GM19468 (cell line): ENCODE measurements at regions not wholly inside any gene's neighbourhood (a gene's known extent, or its start where the extent isn't known, plus 50 kb on each side); places are given as distances from the start of the nearest gene placed in this dataset.

ENCODE experiments used
- ATAC-seq: cut with Tn5 transposase; IDR thresholded peaks from one replicate; pipeline ENCODE4 v1.9.1; 2021; ENCODE audit warnings: mild to moderate bottlenecking, moderate library complexity, moderate number of reproducible peaks; ENCODE audit not compliant: unreplicated experiment; ENCODE audit errors: extremely low read depth

- no peak for ATAC-seq
Measured at GRCh38 chr11:19661827-19662226, 50.8 kb upstream of the NAV2 start.

DNA sequence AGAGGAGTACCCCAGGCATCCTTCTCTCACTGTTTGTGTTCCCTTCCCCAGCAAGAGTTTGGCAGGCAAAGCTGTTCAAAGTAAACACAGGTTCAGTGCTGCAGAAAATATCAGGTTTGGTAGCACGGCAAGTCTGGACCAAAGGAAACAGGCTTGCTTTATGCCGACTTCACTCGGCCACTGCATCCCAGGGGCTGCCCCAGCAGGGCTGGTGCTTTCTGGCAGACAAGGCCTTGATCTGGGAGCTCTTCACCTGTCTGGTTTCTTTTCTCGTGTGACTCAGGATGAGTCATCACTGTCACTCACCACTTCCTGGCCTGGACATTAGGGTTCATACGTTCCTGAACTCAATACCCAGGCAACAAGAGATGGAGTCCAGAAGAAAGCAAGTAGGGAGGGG lies 52.6 kb upstream of the NAV2 start:
- peak; percentile 93 for ATAC-seq

DNA sequence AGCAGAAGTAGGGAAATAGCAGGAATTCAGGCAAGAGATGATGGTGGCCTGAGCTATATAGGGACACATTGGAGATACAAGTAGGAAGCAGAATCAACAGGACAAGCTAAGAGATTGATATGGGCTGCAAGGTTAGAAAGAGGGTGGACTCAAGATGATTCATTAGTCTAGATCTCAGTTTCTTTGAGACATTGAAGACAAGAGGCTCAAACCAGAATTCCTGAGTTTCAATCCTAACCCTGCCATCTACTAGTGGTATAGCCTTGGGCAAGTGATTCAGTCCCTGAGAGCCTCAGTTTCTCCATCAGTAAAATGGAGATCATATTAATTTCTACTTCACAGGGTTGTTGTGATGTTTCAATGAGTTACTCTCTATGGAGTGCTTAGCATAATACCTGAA lies 53.1 kb upstream of the NAV2 start:
- no peak for ATAC-seq

- ATAC-seq: no peak
Measured at GRCh38 chr11:19658344-19658743, 54.3 kb upstream of the NAV2 start.

- no peak for ATAC-seq
Measured at GRCh38 chr11:19656140-19656541, 56.5 kb upstream of the NAV2 start.

DNA sequence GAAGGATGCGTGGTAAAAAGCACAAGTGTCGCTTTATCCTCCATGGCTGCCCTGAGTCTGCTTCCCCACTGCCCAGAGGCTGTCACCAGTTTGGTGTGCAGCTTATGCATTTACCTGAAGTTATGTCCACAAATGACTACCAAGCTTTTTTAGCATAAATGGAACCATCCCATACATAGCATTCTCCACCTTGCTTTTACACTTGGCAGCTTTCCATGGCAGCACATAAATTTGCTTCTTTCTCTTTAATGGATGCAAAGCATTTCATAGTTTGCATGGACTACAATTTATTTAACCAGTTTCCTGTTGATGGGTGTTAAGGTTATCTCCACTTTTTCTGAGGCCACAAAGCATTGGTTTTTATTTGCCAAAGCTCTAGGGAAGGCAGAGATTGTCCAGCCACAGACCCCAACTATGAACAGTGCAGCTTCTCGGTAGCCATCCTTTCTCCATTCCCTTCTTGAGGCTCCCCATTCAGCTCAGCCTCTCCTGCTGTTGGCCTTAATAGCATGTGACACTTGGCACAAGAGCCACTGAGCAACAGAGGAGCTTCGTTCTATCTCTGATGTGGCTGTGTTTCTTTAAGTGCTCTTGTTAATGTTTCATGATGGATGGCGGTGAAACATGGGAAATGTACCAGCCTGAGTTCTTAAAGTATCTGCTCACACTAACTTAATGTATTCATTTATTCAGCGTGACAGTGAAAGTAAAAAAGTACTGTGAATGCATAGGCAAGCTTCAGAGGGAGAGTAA lies 59.8 kb upstream of the NAV2 start:
- ATAC-seq: no peak

GRCh38 chr11:19651653-19652052 lies 61.0 kb upstream of the NAV2 start:
- no peak for ATAC-seq

GRCh38 chr11:19651028-19651427 lies 61.6 kb upstream of the NAV2 start:
- no peak for ATAC-seq

- no peak for ATAC-seq
Measured at GRCh38 chr11:19650467-19650866, 62.2 kb upstream of the NAV2 start.

DNA sequence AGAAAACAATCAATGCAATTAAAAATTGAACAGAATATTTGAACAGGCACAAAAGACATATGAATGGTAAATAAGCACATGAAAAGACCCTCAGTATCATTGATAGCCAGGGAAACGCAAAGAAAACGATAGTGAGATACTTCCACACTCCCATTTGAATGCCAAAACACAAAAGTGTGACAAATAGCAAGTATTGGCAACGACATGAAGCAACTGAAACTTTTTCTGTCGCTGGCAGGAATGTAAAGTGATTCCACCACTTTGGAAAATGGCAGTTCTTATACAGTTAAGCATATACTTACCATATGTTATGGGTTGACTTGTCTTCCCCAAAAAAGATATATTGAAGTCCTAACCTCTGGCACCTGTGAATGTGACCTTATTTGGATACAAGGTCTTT lies 62.9 kb upstream of the NAV2 start:
- ATAC-seq: no peak

DNA sequence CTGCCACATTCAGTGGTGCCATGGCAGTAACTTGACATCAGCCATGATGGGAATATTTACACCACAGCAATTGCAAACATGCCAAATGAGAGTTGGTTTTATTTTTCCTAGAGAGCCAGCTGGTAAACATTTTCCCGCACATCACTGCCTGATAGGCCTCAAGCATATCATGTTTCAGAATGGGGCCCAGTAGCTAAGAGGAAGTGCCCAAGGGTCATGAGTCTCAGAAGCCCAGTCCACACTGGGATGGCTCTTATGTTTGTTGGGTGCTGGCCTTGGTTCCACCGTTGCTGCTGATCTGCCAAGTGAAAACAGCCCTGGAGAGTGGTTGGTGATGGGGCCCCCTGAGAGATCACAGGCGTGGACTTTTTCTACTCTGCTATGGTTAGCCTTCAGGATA lies 64.3 kb upstream of the NAV2 start:
- ATAC-seq: no peak

- ATAC-seq: no peak
Measured at GRCh38 chr11:19647816-19648215, 64.8 kb upstream of the NAV2 start.

DNA sequence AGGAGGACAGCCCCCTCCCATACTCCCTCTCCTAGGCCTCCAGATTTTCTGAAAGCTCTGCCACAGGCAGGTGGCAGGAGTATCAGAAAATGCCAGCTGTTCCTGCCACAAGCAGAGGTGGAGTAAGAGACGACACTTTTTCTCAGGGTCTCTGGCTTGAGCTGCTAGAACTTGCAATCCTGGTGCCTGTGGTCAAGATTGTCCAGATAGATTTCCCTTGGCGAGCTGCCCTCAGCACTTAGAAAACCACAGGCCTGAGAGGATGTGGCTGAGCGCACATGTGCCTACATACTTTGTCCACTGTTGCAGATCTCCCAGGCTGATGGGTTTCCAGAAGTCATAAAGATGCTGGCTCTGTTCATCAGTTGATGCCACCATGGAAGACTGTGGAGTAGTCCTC lies 65.7 kb upstream of the NAV2 start:
- ATAC-seq: no peak

GRCh38 chr11:19646308-19646707 lies 66.3 kb upstream of the NAV2 start:
- no peak for ATAC-seq

- ATAC-seq: no peak
Measured at GRCh38 chr11:19644316-19644715, 68.3 kb upstream of the NAV2 start.

- no peak for ATAC-seq
Measured at GRCh38 chr11:19642185-19643158, 70.2 kb upstream of the NAV2 start.

- ATAC-seq: no peak
Measured at GRCh38 chr11:19639603-19640105, 73.0 kb upstream of the NAV2 start.

GRCh38 chr11:19635332-19635731 lies 77.3 kb upstream of the NAV2 start:
- ATAC-seq: no peak

DNA sequence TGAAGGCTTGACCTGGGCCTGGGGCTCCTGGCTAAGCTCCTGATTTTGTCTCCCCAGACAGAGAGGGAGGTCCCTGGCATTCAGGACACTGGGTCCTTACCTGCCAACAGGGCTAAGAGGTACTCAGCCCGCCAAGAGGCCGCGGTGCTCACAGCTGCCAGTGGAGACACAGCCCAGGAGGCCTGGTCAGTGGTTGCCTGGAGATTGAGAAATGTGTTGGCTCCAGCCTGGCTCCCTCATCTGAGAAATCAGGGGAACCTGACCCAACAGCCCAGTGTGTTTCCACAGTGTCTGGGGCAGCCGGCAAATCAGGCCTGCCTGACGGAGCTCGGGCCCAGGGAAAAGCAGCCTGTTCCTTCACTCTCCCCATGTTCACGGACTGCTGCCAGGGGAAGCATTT lies 79.4 kb upstream of the NAV2 start:
- ATAC-seq: no peak

DNA sequence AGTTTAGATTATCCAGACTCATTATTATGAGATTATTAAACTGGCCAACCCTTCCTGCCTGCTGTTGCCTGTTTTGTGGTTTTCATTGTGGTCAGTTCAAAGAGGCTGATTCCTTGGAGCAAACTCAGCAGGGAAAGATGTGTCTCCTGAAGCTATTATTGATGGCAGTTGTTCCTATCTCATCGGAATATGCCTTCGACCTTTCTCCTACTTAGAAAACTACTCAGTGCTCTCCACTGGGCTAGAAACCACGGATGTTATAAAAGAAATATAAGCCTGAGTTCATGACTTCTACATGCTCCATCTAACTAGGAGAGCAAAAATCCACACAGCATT lies 80.2 kb upstream of the NAV2 start:
- ATAC-seq: no peak

- ATAC-seq: no peak
Measured at GRCh38 chr11:19631712-19632498, 80.7 kb upstream of the NAV2 start.
